Upper lobe of left lung (tissue), 6 donors: ENCODE measurements at regions not wholly inside any gene's neighbourhood (a gene's known extent, or its start where the extent isn't known, plus 50 kb on each side); places are given as distances from the start of the nearest gene placed in this dataset.
"Not testable (repeated sequence)": the region's sequence is repeated elsewhere in the genome, so short reads cannot be mapped to it uniquely, and the experiment has no call there.

ENCODE experiments used
- ATAC-seq, 2 donors: fragments of 200-7000 bp; cut with Tn5 transposase; one replicate each; pipeline ENCODE4 v1.9.1; 2022; ENCODE audit warnings: mild to moderate bottlenecking in 2 of 2, moderate library complexity in 2 of 2; ENCODE audit not compliant: low FRiP score in 2 of 2
- DNase-seq, 2 donors: peaks; one replicate each; pipeline ENCODE4 v3.0.0-alpha.2; 2019 to 2020
- H3K27ac ChIP-seq, 4 donors: fragments of 200-600 bp; sonication (generic); one replicate each; pipeline ENCODE4 v1.5.1; 2016 to 2019
- H3K27me3 ChIP-seq, 4 donors: fragments of 200-600 bp; sonication (generic); one replicate each; pipeline ENCODE4 v1.5.1; 2017 to 2019
- H3K36me3 ChIP-seq, 4 donors: fragments of 200-600 bp; sonication (generic); one replicate each; pipeline ENCODE4 v1.5.1; 2016 to 2019
- H3K4me1 ChIP-seq, 4 donors: fragments of 200-600 bp; sonication (generic); one replicate each; pipeline ENCODE4 v1.5.1; 2018 to 2019
- H3K4me3 ChIP-seq, 4 donors: fragments of 200-600 bp; sonication (generic); one replicate each; pipeline ENCODE4 v1.5.1; 2017 to 2019; ENCODE audit warnings: mild to moderate bottlenecking in 2 of 4, moderate library complexity in 1 of 4
- H3K9me3 ChIP-seq, 4 donors: fragments of 200-600 bp; sonication (generic); one replicate each; pipeline ENCODE4 v1.5.1; 2018 to 2019
- EP300 ChIP-seq, 4 donors: sonication (generic); formaldehyde crosslinking; IDR thresholded peaks; one replicate each; pipeline ENCODE4 v1.5.1; 2017; ENCODE audit warnings: antibody characterized with exemption in 4 of 4, control low read depth in 2 of 4
- POLR2A ChIP-seq, 4 donors: fragments of 450-650 bp; IDR thresholded peaks; one replicate each; pipeline ENCODE4 v1.5.1; 2016 to 2017; ENCODE audit warnings: antibody characterized with exemption in 4 of 4, mild to moderate bottlenecking in 2 of 4
- POLR2AphosphoS5 ChIP-seq, 2 donors: sonication (generic); formaldehyde crosslinking; IDR thresholded peaks; one replicate each; pipeline ENCODE4 v1.5.1; 2017; ENCODE audit warnings: antibody characterized with exemption in 2 of 2
- WGBS, 2 donors: methylation state at CpG; one replicate each; pipeline ENCODE4 v1.1.5; 2017 to 2018; 5-methylcytosine and 5-hydroxymethylcytosine counted together
- TF ChIP-seq, protein P1 (sequence below), 6 experiments: fragments of 450-650 bp in 4 of 6; fragments of 200-600 bp in 2 of 6; sonication (generic) in 2 of 6; IDR thresholded peaks; one replicate each; pipeline ENCODE4 v1.5.1; 2016 to 2019; ENCODE audit warnings: antibody characterized with exemption in 6 of 6
- donor health status: DM: no; HTN: no; CAD: no; lungs with moderate emphysema.
- donor health status: DM: no; HTN: yes; CAD: no; lungs with severe emphysema.

- Histone ChIP-seq H3K27me3 (no peaks in the 10 kb centered on the region), H3K36me3 (no peaks in the 10 kb centered on the region), H3K4me3 (no peak overlapping the region), H3K9me3 (no peaks in the 10 kb centered on the region), H3K27ac (no peak overlapping the region), H3K4me1 (no peaks in the 10 kb centered on the region)
- ATAC-seq (no peak), DNase-seq (no peak)
- WGBS, 2 donors: 72 to 87% methylated on average over 1 of the region's 1 CpG
- TF ChIP-seq POLR2AphosphoS5 (IDR thresholded peaks at IDR 0.05) (no peak), EP300 (IDR thresholded peaks at IDR 0.05) (no peak), POLR2A (IDR thresholded peaks at IDR 0.05) (no peak)
- TF ChIP-seq, protein P1, sequence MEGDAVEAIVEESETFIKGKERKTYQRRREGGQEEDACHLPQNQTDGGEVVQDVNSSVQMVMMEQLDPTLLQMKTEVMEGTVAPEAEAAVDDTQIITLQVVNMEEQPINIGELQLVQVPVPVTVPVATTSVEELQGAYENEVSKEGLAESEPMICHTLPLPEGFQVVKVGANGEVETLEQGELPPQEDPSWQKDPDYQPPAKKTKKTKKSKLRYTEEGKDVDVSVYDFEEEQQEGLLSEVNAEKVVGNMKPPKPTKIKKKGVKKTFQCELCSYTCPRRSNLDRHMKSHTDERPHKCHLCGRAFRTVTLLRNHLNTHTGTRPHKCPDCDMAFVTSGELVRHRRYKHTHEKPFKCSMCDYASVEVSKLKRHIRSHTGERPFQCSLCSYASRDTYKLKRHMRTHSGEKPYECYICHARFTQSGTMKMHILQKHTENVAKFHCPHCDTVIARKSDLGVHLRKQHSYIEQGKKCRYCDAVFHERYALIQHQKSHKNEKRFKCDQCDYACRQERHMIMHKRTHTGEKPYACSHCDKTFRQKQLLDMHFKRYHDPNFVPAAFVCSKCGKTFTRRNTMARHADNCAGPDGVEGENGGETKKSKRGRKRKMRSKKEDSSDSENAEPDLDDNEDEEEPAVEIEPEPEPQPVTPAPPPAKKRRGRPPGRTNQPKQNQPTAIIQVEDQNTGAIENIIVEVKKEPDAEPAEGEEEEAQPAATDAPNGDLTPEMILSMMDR (IDR thresholded peaks at IDR 0.05): no peak
These were observed 362.9 kb downstream of the KIF20B start for GRCh38 chr10:90064295-90064694.

DNA sequence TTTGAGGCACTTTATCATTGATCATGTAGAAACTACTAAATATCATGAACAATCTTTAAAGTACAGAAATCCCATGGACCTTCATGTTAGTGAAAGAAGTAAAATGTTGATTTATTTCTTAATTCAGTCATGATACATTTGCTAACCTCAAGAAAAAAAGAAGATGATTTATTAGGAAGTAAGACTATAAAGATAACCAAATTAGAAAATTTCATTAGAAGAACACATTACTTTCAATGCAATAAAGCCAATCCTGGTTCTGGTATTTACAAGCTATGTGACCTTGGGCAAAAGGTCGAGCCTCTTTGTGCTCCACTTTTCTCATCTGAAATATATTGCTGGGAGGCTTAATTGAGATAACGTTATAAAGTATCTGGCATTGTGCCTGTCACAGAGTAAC lies 365.0 kb downstream of the KIF20B start:
- Histone ChIP-seq H3K9me3 (no peaks in the 10 kb centered on the region), H3K4me1 (no peaks in the 10 kb centered on the region), H3K36me3 (no peaks in the 10 kb centered on the region), H3K27me3 (no peaks in the 10 kb centered on the region), H3K27ac (no peak overlapping the region), H3K4me3 (no peak overlapping the region)
- ATAC-seq (no peak), DNase-seq (no peak)
- WGBS, 2 donors: 72 to 75% methylated on average over 2 of the region's 2 CpGs
- TF ChIP-seq POLR2AphosphoS5 (IDR thresholded peaks at IDR 0.05): no peak
- TF ChIP-seq POLR2A (IDR thresholded peaks at IDR 0.05): no peak
- TF ChIP-seq EP300 (IDR thresholded peaks at IDR 0.05): no peak
- TF ChIP-seq, protein P1 (IDR thresholded peaks at IDR 0.05): no peak

DNA sequence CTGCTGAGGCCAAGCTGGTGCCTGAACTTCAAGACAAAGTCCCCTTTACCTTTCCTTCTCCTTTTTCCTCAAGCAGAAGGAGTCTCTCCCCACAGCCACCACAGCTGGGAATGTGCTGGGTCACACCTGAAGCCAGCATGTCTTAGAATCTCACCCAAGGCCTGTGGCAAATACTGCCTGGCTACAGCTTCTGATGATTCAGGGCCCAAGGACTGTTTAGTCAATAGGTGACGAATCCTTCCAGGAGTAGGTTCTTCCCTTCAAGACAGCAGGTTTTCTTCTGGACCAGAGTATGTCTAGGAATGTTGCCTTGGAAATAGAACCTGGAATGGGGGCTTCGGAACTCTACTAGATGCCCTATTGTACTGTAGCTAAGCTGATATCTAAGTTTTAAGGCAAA lies 374.6 kb downstream of the KIF20B start:
- no peaks in the 10 kb centered on the region for H3K9me3 ChIP-seq
- H3K36me3 ChIP-seq: no peaks in the 10 kb centered on the region
- no peaks in the 10 kb centered on the region for H3K4me1 ChIP-seq
- TF ChIP-seq EP300 (IDR thresholded peaks at IDR 0.05): no peak
- no peak for TF ChIP-seq POLR2A (IDR thresholded peaks at IDR 0.05)
- no peak for TF ChIP-seq POLR2AphosphoS5 (IDR thresholded peaks at IDR 0.05)
- TF ChIP-seq, protein P1 (IDR thresholded peaks at IDR 0.05): no peak
- 65 to 93% methylated on average over 2 of the region's 2 CpGs for WGBS, 2 donors
- no peak for DNase-seq
- H3K4me3 ChIP-seq: no peak overlapping the region
- no peak overlapping the region for H3K27ac ChIP-seq
- H3K27me3 ChIP-seq: no peaks in the 10 kb centered on the region
- no peak for ATAC-seq

DNA sequence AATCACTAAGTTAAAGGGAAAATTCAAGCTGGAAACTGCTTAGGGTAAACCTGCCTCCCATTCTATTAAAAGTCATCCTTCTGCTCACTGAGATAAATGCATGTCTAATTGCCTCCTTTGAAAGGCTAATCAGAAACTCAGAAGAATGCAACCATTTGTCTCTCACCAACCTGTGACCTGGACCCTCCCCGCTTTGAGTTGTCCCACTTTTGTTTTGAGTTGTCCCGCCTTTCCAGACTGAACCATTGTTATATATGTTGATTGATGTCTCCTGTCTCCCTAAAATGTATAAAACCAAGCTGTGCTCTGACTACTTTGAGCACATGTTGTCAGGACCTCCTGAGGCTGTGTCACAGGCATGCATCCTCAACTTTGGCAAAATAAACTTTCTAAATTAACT lies 378.4 kb downstream of the KIF20B start:
- WGBS, 2 donors: 81 to 88% methylated on average over 2 of the region's 2 CpGs
- Histone ChIP-seq H3K36me3 (no peaks in the 10 kb centered on the region), H3K27me3 (no peaks in the 10 kb centered on the region), H3K27ac (no peak overlapping the region), H3K9me3 (no peaks in the 10 kb centered on the region), H3K4me3 (no peak overlapping the region), H3K4me1 (no peaks in the 10 kb centered on the region)
- no peak for TF ChIP-seq POLR2AphosphoS5 (IDR thresholded peaks at IDR 0.05)
- TF ChIP-seq, protein P1 (IDR thresholded peaks at IDR 0.05): no peak
- no peak for TF ChIP-seq EP300 (IDR thresholded peaks at IDR 0.05)
- TF ChIP-seq POLR2A (IDR thresholded peaks at IDR 0.05): no peak
- ATAC-seq (no peak), DNase-seq (no peak)

- H3K36me3 ChIP-seq, ATAC-seq, H3K4me3 ChIP-seq, H3K27ac ChIP-seq, H3K4me1 ChIP-seq, DNase-seq, H3K9me3 ChIP-seq, H3K27me3 ChIP-seq: not testable (repeated sequence)
- 74 to 83% methylated on average over 2 of the region's 2 CpGs for WGBS, 2 donors
These were observed 385.3 kb downstream of the KIF20B start for GRCh38 chr10:90086606-90087190.
